HFF-Myc (cell line): ENCODE measurements at regions not wholly inside any gene's neighbourhood (a gene's known extent, or its start where the extent isn't known, plus 50 kb on each side); places are given as distances from the start of the nearest gene placed in this dataset.

Source experiments
- DNase-seq: peaks from one replicate; pipeline ENCODE4 v3.0.0-alpha.2; 2011; ENCODE audit warnings: low read depth; ENCODE audit errors: extremely low read depth
- H3K4me3 ChIP-seq: replicated peaks from 2 replicates; pipeline ENCODE4 v1.5.1; 2011; ENCODE audit warnings: low read depth, mild to moderate bottlenecking, control low read depth, low read length
- CTCF ChIP-seq: IDR thresholded peaks from 2 replicates; pipeline ENCODE4 v1.5.1; 2012; ENCODE audit warnings: mild to moderate bottlenecking, low read depth, low read length, control low read depth; ENCODE audit errors: missing control alignments

GRCh38 chr1:198809247-198809646 is 170.4 kb downstream of the PTPRC start:
- TF ChIP-seq CTCF, result no peak
- no peak overlapping the region for H3K4me3 ChIP-seq
- DNase-seq, result no peak

GRCh38 chr1:198811449-198811848 is 172.6 kb downstream of the PTPRC start:
- DNase-seq, result no peak
- no peak overlapping the region for H3K4me3 ChIP-seq
- TF ChIP-seq CTCF, result no peak

- no peak overlapping the region for H3K4me3 ChIP-seq
- no peak for TF ChIP-seq CTCF
- no peak for DNase-seq
These were observed 184.8 kb downstream of the PTPRC start for GRCh38 chr1:198823626-198824025.

GRCh38 chr1:198825254-198825653 is 186.4 kb downstream of the PTPRC start:
- TF ChIP-seq CTCF, result no peak
- no peak for DNase-seq
- no peak overlapping the region for H3K4me3 ChIP-seq

GRCh38 chr1:198829356-198829755 is 190.5 kb downstream of the PTPRC start:
- no peak overlapping the region for H3K4me3 ChIP-seq
- TF ChIP-seq CTCF, result no peak
- no peak for DNase-seq

- peak; percentile 37 for TF ChIP-seq CTCF
These were observed 191.1 kb downstream of the PTPRC start for GRCh38 chr1:198829944-198830343.

GRCh38 chr1:198830412-198830811 is 191.6 kb downstream of the PTPRC start:
- DNase-seq, result no peak
- TF ChIP-seq CTCF, result no peak
- H3K4me3 ChIP-seq, result no peak overlapping the region

More at GRCh38 chr1:198829944-198830343, 191.1 kb downstream of the PTPRC start:
- no peak overlapping the region for H3K4me3 ChIP-seq
- DNase-seq, result no peak
